SKM-1 treated with dmso at 0.1 percent for 144 hours (cell line): ENCODE measurements at regions not wholly inside any gene's neighbourhood (a gene's known extent, or its start where the extent isn't known, plus 50 kb on each side); places are given as distances from the start of the nearest gene placed in this dataset.
A peak's percentile ranks its signal among the peaks of the same experiment; 100 is the strongest.
"Not testable (repeated sequence)": the region's sequence is repeated elsewhere in the genome, so short reads cannot be mapped to it uniquely, and the experiment has no call there.

Source experiments
- DNase-seq: peaks from one replicate; lab custom pipeline; 2025; ENCODE audit not compliant: unreplicated experiment; lab: John Stamatoyannopoulos, UW

GRCh38 chr7:149992366-149992765 is 118.6 kb downstream of the ATP6V0E2 start:
- not testable (repeated sequence) for DNase-seq

DNA sequence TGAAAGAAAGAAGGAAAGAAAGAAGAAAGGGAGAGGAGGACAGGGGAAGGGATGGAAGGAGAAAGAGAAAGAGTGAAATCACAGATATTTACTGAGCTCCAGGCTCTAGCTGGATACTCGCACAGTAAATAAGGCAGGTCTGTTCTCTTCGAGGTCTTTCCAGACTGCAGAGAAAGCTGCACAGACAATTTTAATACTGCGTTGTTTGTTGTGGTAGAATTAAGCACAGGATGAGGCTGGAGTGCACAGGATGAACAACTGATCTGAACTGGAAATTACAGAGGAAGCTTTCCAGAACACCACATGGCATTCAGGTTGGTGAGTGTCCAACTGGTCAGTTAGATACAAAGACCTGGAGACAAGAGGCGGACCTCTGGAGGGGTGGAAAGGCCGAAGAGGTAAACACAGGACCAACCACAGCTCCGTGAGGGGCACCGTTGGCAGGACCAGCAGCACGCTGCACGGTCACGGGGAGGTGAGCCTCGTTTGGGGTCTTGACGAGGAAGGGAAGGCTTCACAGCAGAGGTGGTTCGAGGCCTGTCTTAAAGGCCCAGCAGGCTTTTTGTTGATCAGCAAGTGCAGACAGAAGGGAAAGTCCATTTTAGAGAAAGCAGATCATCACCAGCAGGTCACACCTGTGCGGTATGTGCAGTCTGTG is 121.7 kb downstream of the ATP6V0E2 start:
- DNase-seq, result not testable (repeated sequence)

- DNase-seq, result peak; percentile 2
Measured at GRCh38 chr7:150000780-150001599, 127.2 kb downstream of the ATP6V0E2 start.

DNA sequence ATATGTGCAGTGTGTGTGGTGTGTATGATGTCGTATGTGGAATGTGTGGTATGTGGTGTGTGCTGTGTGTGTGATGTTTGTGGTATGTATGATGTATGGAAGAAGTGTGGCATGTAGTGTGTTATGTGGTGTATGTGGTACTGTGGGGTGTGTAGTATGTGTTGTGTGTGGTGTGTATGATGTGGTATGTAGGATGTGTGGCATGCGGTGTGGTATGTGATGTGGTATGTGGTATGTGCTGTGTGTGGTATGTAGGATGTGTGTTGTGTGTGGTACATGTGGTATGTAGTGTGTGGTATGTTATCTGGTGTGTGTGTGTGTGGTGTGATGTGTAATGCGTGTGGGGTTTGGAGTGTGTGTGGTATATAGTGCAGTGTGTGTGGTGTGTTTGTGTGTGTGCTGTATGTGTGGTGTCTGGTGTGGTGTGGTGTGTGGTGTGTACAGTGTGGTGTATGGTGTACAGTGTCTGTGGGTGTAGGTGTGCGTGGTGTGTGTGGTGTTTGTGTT is 129.6 kb downstream of the ATP6V0E2 start:
- DNase-seq, result no peak

DNA sequence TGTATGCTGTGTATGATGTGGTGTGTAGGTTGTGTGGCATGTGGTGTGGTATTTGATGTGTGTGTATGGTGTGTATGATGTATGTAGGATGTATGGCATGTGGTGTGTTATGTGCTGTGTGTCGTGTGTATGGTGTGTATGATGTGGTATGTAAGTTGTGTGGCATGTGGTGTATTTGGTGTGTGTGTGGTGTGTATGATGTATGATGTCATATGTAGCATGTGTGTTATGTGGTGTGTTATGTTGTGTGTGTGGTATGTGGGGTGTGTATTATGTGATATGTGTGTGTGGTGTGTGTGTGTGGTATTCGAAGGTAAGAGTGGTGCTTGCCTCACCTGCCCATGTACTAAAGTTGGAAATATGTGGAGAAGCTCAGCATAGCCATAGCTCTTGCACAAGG is 130.2 kb downstream of the ATP6V0E2 start:
- DNase-seq, result not testable (repeated sequence)

DNA sequence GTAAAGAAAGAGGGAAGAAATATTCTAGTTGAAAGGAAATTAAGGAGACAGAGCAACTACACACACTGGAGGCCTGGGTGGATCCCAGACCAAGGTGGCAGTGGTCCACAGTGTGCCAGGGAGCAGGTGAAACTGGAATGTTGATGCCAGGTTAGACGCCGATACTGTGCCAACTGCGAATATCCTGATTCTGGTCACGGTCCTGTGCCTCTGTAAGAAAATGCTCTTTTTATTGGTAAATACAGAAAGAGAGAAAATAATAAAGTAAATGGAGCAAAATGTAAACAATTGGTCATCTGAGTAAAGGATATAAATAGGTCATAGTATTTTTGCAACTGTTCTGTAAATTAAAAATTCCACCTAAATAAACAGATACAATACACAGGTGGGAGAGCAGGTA is 131.1 kb downstream of the ATP6V0E2 start:
- DNase-seq, result not testable (repeated sequence)

DNA sequence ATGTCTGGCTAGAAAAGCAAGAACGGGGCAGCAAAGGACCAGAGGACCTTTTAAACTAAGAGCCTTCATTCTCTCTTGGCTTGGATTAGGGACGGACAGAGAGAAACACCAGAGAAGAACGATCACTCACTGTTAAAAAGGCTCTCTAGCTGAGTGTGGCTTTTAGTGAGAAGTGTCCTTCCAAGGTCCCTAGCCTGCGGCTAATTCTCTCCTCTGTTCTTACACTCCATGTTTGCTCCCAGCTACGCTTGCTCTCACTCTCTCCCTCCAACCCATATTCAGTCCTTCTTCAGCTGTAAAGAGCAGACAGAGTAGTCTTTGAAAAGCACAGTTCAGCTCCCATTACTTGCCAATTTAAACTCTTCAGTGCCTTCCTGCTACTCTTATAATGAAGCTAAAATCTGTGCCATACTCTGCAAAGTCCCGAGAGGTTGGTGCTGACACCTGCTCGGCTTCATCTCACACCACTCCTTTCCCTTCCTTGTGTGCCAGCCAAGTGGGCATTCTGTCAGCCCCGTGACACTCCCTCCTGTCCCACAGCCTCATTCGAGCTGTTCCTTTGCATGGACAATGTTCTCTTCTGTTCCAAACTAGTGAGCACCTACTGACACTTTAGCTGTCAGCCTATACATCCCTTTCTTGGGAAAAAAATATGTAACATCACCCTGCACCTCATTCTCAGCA is 136.0 kb downstream of the ATP6V0E2 start:
- not testable (repeated sequence) for DNase-seq

- not testable (repeated sequence) for DNase-seq
Measured at GRCh38 chr7:150016651-150017189, 143.0 kb downstream of the ATP6V0E2 start.

GRCh38 chr7:150020210-150020609 is 146.4 kb downstream of the ATP6V0E2 start:
- not testable (repeated sequence) for DNase-seq

DNA sequence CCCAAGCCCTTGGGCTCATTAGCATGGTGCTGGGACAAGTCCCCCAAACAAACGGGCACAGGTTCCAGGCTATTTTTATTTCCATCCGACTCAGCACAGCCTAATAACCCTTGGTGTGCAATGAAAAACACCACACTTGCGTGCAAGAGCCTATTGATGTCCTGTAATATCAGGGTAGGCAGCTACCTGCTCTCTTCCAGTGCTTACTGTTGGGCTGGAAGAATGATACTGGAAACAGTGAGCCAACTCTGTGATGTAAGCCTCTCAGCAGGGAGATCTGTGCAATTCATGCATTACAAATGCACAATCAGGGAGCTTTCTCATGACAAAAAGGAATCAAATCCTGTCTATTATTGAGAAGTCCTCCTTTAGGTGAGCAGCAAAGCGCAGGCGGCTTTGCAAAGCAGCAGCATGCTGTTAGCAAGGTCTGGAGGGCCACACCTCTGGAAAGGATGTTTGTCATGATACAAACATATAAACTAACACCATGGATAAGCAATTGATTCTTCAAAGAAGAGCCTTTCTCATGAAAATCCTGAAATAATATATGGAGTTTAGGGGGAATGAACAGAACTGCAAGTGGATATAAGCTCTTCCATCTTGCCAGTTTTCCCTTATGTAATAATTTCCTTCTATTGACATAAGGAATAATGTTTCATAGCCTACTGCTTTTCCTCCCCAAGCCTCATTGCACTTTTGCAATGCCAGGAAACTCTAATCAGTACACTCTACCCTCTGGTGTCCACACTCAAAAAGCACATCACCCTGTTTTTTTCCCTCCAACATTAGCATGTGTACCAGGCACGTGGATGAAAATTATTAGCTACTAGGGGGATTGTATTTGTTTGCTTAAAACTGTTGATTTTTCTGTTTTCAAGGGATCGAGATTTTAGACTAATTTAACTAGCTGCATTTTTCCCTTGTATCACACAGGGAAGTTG is 151.1 kb downstream of the ATP6V0E2 start:
- not testable (repeated sequence) for DNase-seq

DNA sequence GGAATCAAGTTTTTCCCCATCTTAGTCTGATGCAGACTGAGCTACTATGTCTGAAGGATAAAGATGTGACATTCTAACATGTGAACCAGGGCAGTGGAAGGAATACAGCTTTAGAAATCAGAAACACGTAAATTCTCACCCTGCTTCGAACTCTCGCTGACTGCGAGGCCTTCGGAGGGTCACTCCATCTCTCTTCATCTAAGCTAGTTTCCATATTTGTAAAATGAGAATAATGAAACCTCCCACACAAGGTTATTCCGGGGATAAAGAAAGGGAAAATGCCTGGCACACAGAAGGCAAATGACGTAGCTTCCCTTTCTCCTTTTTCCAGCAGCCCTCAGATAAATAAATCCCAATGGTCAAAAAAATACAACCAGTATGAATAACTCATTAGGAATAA is 152.0 kb downstream of the ATP6V0E2 start:
- DNase-seq, result not testable (repeated sequence)

DNA sequence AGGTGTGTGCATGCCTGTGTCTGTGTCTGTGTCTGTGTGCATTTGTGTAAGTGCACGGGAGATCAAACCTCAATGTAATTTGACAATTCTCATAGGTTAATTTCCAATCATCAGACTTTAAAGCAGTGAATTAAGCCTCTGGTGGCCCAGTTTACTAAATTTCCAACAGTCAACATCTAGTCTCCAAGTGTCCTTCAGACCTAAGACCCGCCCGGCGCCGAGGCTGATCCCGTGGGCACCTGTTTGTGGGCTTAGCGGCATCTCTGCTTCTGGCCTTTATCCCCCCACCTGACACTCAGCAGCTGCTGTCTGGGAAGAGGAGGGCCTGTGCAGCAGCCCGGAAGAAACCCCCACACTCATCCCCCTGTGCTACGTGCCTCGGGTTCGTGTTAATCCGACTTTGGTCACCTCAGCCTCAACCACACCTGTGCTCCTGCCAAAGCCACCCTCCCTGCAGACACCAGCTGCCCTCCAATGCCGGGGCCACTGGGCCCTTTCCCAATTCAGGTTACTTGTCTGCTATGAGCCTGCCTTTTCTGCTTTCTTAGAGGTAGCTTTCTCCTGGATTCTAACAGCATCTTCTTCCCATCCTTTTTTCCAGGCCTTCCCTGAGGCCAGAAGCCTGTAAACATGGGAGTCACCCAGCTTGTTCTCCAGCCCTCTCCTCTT is 154.7 kb downstream of the ATP6V0E2 start:
- DNase-seq, result not testable (repeated sequence)

DNA sequence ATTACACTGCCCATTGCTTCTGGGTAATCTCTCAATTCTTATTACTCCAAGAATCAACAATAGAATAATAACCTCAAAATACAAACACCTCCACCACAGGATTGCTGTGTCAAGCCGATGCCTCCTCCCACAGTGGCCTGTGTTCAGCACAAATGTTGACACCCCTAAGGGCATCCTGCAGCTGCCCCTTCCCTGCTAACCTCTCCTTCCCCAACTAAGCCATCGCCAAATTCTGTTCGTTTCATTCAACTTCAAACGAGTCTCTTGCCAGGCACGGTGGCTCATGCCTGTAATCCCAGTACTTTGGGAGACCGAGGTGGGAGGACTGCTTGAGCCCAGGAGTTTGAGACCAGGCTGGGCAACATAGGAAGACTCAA is 155.2 kb downstream of the ATP6V0E2 start:
- DNase-seq, result not testable (repeated sequence)

- not testable (repeated sequence) for DNase-seq
Measured at GRCh38 chr7:150031733-150032132, 158.0 kb downstream of the ATP6V0E2 start.

DNA sequence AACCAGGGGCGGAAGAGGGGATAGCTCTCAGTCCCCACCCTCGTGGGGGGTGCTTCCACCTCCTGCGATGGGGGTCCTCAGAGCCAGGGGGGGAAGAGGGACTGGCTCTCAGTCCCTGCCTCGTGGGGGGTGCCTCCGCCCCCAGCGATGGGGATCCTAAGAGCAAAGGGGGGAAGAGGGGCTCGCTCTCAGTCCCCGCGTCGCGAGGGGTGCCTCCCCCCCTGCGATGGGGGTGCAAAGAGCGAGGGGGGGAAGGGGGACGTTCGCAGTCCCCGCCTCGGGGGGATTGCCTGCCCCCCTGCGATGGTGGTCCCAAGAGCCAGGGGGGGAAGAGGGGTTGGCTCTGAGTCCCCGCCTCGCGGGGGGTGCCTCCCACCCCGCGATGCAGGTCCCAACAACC is 159.9 kb downstream of the ATP6V0E2 start:
- DNase-seq, result not testable (repeated sequence)

- DNase-seq, result not testable (repeated sequence)
Measured at GRCh38 chr7:150035769-150036168, 162.0 kb downstream of the ATP6V0E2 start.

GRCh38 chr7:150039061-150039460 is 165.3 kb downstream of the ATP6V0E2 start:
- DNase-seq, result not testable (repeated sequence)

GRCh38 chr7:150042281-150042680 is 168.5 kb downstream of the ATP6V0E2 start:
- DNase-seq, result not testable (repeated sequence)

- not testable (repeated sequence) for DNase-seq
Measured at GRCh38 chr7:150044771-150045170, 171.0 kb downstream of the ATP6V0E2 start.
